Activated T-cell treated with anti-CD3 and anti-CD28 coated beads, Interleukin-2, amount 50 U/mL, for 24 hours (primary cell): ENCODE measurements at regions not wholly inside any gene's neighbourhood (a gene's known extent, or its start where the extent isn't known, plus 50 kb on each side); places are given as distances from the start of the nearest gene placed in this dataset.

Experiments
- DNase-seq: peaks from one replicate; pipeline ENCODE4 v3.0.0-alpha.2; 2020
- H3K27ac Mint-ChIP-seq: 2 replicates; pipeline ENCODE4 v1.8.0; 2020; ENCODE audit warnings: mild to moderate bottlenecking, mixed read lengths
- H3K27me3 Mint-ChIP-seq: 2 replicates; pipeline ENCODE4 v1.8.0; 2020; ENCODE audit warnings: mixed read lengths
- H3K36me3 Mint-ChIP-seq: 2 replicates; pipeline ENCODE4 v1.8.0; 2020; ENCODE audit warnings: low read depth, mixed read lengths
- H3K4me1 Mint-ChIP-seq: 2 replicates; pipeline ENCODE4 v1.8.0; 2020; ENCODE audit warnings: low read depth, mixed read lengths
- H3K4me3 Mint-ChIP-seq: 2 replicates; pipeline ENCODE4 v1.8.0; 2020; ENCODE audit warnings: mild to moderate bottlenecking, moderate library complexity, mixed read lengths
- H3K9me3 Mint-ChIP-seq: 2 replicates; pipeline ENCODE4 v1.8.0; 2020; ENCODE audit warnings: mixed read lengths

DNA sequence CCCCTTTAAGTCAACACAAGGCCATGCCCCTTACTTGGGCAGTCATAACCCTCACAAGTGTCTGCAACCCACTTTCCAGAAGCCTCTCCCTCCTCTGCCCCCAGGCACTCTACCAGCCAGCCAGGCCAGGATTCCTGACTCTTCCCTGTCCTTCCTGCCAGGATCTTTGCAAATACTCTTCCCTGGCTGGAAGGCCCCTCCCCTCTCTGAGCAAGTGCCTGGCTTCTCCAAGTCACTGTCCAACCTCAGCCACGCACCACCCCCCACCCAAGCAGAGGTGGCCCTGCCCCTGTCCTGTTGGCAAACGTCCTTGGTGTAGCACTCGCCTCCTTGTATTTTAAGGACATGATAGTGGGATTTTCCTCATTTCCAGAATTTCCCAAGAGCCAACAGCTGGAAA, 54.7 kb upstream of the USP3 start:
- Mint-ChIP-seq H3K4me1 (peaks cover 9% of the 10 kb centered on the region), H3K36me3 (no peaks in the 10 kb centered on the region), H3K27me3 (no peaks in the 10 kb centered on the region), H3K27ac (no peak overlapping the region), H3K4me3 (no peak overlapping the region), H3K9me3 (no peaks in the 10 kb centered on the region)
- no peak for DNase-seq

DNA sequence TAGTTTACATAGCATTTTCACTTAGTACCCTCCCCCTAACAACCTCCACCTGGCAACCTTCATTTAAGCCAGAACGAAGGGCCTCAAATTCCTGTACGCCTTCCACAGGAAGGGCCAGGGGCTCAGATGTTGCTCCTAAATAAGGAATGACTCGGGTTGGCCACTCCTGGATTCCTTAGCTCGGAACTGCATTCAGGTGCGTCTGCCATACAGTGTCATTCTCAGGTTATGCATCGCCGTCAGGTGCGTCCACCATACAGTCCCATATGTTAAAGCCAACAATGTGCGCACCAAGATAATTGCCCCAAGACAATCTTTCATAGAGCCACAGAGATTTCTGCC, 53.5 kb upstream of the USP3 start:
- Mint-ChIP-seq H3K27ac (no peak overlapping the region), H3K9me3 (no peaks in the 10 kb centered on the region), H3K27me3 (no peaks in the 10 kb centered on the region), H3K36me3 (no peaks in the 10 kb centered on the region), H3K4me1 (peaks cover 7% of the 10 kb centered on the region), H3K4me3 (no peak overlapping the region)
- no peak for DNase-seq

DNA sequence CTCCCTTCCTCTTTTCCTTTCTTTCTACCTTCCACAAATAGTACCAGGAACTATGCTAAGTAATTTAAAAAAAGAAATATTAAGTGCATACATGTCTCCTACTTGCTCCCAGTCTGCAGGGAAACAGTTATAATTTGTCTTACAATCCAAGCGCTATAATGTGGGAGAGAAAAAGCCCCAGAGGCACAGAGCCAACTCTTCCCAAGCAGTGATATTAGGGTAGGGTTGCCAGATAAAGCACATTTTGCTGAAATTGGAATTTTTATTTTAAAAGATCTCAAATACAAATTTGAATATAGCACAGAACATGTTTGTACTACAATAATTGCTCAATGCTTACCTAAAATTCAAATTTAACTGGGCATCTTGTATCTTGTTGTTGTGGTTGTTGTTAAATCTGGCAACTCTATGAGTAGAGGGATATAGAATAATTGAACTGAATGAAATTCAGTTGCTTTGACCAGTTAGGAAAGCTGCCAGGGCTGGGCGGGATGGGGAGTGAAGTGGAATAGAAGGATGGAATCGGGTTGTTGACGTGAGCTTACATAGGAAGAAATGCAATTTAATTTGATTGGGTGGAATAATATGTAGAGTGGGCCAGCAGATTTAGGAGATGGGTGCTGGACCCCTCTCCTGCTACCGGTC, 52.6 kb upstream of the USP3 start:
- Mint-ChIP-seq H3K36me3 (no peaks in the 10 kb centered on the region), H3K4me1 (no peaks in the 10 kb centered on the region), H3K4me3 (no peak overlapping the region), H3K27ac (no peak overlapping the region), H3K9me3 (no peaks in the 10 kb centered on the region), H3K27me3 (no peaks in the 10 kb centered on the region)
- no peak for DNase-seq

DNA sequence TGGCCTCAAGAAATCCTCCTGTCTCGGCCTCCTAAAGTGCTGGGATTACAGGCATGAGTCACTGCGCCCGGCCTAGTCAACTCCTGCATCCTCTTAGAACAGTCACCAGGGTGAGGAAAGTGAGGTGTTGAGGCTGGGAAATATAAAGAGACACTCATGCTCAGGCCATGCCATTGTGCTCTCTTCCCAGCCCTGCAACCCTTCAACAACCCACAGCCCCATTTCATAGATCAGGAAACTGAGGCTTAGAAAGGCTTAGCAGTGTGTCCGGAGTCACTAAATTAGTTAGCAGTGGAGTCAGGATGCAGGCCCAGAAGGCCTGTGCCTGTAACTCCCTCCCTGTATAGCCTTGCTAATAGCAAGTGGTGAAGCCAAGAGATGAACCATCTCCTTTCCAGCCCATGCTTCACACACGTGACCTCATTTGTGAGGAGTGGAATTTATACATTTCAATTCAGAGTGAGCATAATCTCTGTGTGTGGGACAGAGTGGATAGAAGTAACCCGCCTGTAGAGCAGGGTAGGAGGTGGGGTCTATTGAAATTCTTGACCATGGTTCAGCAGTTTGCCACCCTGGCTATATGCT, 51.7 kb upstream of the USP3 start:
- Mint-ChIP-seq H3K9me3 (no peaks in the 10 kb centered on the region), H3K4me3 (no peak overlapping the region), H3K36me3 (no peaks in the 10 kb centered on the region), H3K27ac (no peak overlapping the region), H3K4me1 (no peaks in the 10 kb centered on the region), H3K27me3 (no peaks in the 10 kb centered on the region)
- no peak for DNase-seq

DNA sequence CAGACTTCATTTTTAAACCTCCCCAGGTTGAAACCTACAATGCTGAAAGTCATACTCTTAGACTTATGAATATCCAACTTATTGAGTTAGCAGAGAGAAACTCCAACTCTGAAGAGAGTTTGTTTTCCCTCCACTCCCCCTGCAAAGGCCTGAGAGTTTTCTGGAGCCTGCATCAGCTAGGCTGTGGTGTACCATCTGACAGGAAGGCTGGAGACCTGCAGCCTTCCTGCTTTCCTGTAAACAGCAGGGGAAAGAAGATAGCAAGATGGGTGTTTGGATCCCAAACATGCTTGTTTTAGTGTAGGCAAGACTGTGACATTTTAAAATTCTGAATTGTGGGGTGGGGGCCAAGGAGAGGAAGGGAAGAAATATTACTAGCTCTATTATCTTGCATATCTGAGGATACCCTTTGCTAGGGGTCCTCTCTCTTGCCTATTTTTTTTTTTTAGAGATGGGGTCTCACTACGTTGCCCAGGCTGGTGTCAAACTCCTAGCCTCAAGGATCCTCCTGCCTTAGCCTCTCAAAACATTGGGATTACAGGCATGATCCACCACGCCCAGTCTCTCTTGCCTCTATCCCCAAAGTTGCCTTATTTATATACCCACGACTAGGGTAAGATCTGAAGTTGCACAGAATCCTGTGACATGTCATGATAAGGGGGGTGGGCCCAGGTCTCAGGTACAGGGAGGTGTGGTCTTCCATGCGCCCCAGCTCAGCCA, 51.0 kb upstream of the USP3 start:
- Mint-ChIP-seq H3K36me3 (no peaks in the 10 kb centered on the region), H3K4me3 (no peak overlapping the region), H3K4me1 (no peaks in the 10 kb centered on the region), H3K27me3 (no peaks in the 10 kb centered on the region), H3K9me3 (no peaks in the 10 kb centered on the region), H3K27ac (no peak overlapping the region)
- DNase-seq, result peak; percentile 7

DNA sequence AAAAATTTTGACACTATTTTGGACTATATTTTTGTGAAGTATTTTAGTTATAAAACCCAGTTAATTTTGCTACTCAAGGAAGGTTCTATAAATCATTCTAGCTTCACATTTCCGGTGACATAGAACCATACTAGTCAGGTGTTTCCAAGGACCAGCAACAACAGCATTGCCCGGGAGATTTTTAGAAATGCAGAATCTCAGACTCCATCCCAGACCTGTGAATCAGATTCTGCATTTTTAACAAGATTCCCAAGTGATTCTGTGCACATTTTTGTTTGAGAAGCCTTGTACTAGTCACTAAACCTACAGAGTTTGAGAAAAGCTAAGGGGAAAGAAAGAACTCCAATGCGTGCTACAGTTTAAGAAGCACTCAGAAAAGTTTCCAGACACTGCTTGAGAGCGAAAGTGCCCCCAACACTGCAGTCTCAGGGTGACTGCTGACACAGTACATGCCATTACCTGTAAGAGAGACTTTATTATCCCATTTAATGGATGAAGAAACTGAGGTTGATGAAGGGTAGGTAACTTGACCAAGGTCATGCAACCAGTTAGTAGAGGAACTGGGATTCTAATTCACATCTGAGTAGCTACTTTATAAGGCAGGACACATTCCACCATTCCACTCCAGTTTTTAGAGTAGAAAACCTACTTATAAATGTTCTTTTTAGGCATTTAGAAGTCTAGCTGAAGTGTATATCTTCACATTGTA, 49.7 kb upstream of the USP3 start:
- no peaks in the 10 kb centered on the region for H3K9me3 Mint-ChIP-seq
- H3K4me3 Mint-ChIP-seq, result no peak overlapping the region
- H3K36me3 Mint-ChIP-seq, result no peaks in the 10 kb centered on the region

More for the DNA sequence above, 49.7 kb upstream of the USP3 start:
- H3K27me3 Mint-ChIP-seq, result no peaks in the 10 kb centered on the region
- H3K4me1 Mint-ChIP-seq, result no peaks in the 10 kb centered on the region
- no peak overlapping the region for H3K27ac Mint-ChIP-seq
- DNase-seq, result no peak
